CD4-positive, alpha-beta T cell treated with Interferon gamma for 1 hour (primary cell): ENCODE measurements at regions not wholly inside any gene's neighbourhood (a gene's known extent, or its start where the extent isn't known, plus 50 kb on each side); places are given as distances from the start of the nearest gene placed in this dataset.
"Not testable (repeated sequence)": the region's sequence is repeated elsewhere in the genome, so short reads cannot be mapped to it uniquely, and the experiment has no call there.

Source experiments
- DNase-seq: peaks from one replicate; pipeline ENCODE4 v3.0.0-alpha.2; 2020

DNA sequence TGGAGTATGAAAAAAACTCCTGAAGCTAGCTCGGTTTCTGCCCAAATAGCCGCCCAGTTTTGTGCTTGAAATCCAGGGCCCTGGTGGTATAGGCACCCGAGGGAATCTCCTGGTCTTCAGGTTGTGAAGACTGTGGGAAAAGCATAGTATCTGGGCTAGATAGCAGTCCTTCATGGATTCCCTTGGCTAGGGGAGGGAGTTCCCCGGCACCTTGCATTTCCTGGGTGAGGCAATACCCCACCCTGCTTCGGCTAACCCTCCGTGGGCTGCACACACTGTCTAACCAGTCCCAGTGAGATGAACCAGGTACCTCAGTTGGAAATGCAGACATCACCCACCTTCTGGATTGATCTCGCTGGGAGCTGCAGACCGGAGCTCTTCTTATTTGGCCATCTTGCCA lies 184.5 kb upstream of the SLC35B3 start:
- DNase-seq: no peak

DNA sequence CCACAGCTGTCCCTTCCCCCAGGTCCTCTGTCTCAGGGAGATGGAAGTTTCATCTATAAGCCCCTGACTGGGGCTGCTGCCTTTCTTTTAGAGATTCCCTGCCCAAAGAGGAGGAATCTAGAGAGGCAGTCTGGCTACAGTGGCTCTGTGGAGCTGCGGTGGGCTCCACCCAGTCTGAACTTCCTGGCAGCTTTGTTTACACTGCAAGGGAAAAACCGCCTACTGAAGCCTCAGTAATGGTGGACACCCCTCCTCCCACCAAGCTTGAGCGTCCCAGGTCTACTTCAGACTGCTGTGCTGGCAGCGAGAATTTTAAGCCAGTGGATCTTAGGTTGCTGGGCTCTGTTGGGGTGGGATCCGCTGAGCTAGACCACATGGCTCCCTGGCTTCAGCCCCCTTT lies 184.1 kb upstream of the SLC35B3 start:
- not testable (repeated sequence) for DNase-seq

DNA sequence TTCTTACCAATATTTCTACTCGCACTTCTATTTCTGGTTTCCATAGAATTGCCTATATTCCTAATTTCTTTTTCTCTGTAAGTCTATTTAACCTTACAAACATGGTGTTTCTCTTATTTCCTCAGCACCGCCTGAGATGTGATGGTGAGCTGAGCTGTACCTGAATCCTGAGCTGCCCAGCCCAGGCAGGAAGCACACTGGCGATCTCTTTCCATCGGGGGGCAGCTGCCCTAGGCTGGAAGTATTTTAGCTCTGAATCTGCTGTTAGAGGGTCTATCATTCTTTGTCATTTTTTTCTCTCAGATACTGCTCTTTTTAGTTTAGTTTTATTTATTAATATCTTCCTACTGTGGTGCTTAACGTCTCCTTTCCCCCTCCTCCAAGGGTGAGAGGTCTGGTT lies 173.4 kb upstream of the SLC35B3 start:
- no peak for DNase-seq

DNA sequence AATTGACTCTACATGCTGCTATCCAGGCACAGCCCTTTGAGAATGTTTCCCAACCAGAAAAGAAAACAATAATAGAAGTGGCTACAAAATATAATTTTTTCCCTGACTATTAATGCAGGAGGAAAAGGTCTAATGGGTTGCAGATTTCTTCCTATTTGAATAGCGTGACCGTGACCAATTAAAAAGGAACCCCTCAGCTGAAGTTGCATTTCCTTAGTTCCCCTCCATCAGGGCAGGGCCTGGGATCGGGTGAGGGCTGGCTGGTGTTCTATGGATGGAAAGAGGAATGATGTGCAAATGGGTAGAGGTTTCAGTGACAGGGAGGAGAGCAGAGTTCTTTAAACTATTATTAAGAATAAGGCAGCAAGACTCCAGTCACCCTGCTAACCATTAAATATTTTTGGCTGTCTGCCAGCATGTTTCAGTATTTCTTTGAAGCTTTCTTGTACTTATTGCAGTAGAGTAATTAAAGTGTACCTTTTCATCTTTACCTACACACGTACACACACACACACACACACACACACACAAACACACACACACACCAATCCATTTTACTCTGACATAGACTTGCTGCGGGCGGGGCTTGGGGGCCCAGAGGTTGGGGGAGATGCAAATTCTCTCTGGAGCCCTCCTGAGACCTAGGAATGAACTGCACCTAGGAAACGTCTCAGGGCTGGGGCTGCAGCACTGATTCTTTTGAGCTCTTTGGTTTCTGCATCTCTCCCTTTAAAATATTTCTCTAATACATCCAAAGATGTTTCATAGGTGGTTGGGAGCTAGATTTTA lies 154.8 kb upstream of the SLC35B3 start:
- DNase-seq: no peak

GRCh38 chr6:8588176-8588575 lies 152.8 kb upstream of the SLC35B3 start:
- DNase-seq: no peak

- no peak for DNase-seq
Measured at GRCh38 chr6:8583291-8583690, 147.9 kb upstream of the SLC35B3 start.

- DNase-seq: no peak
Measured at GRCh38 chr6:8579372-8579771, 144.0 kb upstream of the SLC35B3 start.

- no peak for DNase-seq
Measured at GRCh38 chr6:8578006-8578405, 142.7 kb upstream of the SLC35B3 start.

- no peak for DNase-seq
Measured at GRCh38 chr6:8574749-8575468, 139.6 kb upstream of the SLC35B3 start.

DNA sequence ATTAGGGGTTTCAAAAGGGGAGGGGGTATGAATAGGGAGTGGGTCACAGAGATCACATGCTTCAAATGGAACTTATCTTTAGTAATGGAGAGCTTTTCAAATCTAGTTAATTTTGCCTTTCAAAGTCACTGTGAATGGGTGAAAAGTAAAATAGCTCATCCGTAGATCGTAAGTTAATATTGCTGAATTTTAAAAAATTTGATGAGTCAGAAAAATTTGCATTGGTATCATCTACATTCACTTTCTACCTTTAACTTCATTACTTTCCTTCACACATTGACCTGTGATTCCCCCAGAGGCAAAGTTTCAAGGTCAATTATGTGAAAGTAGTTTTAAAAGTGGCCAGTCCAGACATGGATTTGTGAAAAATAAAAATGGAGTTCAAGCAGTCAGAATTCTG lies 139.0 kb upstream of the SLC35B3 start:
- no peak for DNase-seq

DNA sequence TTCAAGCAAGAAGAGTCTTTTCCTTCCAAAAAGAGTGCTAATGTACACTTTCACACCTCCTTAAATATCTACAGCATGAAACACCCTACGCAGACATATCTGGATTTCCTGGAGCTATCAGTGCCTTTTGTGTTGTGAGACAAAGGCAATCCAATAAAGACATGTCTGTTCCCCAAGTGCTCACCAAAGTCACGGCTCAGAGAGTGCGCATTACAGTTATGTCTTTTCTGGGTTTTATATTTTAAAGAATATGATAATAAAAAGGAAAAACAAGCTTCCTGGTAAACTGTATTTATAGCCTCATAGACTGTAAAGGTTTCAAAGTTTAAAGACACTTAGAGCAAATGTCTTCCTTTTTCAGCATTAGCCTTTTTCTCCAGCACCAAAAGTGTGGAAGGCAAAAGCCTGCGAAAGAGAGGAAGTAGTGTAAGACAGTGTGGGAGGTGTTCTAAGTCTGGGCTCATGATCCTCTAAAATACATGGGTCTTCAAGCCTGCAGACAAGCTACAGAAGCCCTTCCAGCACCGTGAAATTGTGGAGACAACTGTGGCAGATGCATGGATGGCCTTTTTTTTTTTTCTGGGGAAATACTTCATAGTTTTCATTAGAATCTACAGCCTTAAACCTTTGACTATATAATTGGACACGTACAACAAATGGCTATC lies 135.0 kb upstream of the SLC35B3 start:
- no peak for DNase-seq

GRCh38 chr6:8562125-8562524 lies 126.8 kb upstream of the SLC35B3 start:
- DNase-seq: no peak

DNA sequence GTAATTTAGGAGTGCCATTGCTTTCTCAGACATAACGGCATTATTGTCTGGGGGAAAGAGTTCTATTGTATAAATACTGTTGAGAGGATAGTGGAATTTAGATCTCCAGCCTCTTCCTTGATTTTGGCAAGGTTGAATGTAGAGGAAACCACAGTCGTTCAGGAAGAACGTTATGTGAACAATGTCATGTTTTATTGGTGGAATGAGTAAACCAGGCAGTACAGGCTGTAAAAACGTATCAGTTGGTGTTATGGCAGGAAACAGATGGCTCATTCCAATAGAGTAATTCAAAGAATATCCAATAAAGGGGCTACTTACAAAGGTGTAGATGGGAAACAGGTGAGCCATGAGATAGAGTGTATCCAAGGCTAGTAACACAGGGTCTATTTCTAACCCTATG lies 123.6 kb upstream of the SLC35B3 start:
- DNase-seq: no peak

GRCh38 chr6:8557014-8557748 lies 121.8 kb upstream of the SLC35B3 start:
- no peak for DNase-seq

GRCh38 chr6:8556370-8557013 lies 121.1 kb upstream of the SLC35B3 start:
- no peak for DNase-seq

GRCh38 chr6:8551993-8552392 lies 116.6 kb upstream of the SLC35B3 start:
- DNase-seq: no peak

GRCh38 chr6:8551386-8551785 lies 116.0 kb upstream of the SLC35B3 start:
- no peak for DNase-seq

DNA sequence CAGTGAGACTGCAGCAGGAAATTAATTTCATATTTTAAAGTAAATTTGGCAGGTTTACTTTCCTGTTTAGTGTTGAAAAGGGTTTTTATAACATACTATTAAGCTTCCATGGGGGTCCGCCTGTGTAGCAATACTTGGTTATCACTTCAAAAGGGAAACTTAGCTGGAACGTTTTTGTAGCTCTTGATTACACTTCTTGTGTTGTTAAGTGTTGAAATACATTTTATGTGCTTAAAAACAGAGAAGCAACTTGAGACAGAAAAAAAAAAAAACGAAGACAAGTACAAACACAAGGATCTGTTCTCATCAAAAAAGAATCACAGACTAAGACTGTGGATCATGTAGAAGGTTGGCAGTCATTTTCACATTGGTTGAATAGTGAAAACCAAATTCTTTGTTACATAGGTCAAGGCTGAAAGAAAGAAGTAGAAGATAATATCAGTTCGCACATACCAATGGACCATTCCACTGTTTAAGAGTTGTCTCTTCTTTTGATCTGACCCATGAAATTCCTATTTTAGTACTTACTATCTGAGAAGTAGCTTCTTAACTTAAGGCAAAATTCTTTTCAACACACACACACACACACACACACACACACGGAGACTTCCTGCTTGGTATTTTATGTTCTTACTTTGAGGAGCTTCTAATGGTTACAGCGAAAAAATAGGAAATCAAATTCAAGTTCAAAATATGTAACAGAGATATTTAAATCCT lies 113.9 kb upstream of the SLC35B3 start:
- DNase-seq: no peak

DNA sequence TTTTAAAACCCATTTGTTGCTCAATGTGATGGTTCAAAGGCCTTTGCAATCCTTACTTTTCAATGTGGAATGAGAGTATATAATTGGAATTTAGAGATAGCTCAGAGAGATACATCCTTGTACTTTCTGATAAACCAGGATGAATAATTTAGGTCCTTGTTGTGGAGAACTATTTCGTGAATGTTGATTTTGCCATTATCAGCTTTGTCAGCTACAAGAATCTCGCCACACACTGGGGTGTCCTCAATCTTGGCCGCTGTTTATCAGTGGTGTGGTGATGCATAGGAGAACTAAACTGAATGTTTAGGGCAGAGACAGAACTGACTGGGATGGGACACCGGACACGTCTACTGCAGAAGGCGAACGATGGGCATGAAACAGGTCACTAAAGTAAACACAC lies 111.2 kb upstream of the SLC35B3 start:
- DNase-seq: no peak

DNA sequence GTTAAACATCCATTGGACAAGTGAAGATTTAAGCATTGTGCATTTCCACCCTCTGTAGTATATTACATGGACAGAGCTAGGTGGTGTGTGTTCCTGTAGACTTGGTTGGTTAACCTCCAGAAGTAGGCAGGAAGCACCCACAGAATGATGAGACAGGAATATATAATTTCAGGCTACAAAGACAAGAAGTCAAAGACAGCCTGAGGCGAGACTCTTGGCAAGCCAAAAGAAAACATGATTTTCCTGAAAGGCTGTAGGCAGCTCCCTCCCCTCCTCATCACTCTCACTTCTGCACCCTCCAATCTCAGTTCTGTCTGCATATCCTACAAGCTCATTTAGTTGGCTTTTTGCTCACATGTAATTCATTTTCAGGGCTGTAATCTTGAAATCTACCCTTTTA lies 110.0 kb upstream of the SLC35B3 start:
- DNase-seq: no peak

- DNase-seq: no peak
Measured at GRCh38 chr6:8543714-8544113, 108.4 kb upstream of the SLC35B3 start.

GRCh38 chr6:8539453-8539852 lies 104.1 kb upstream of the SLC35B3 start:
- no peak for DNase-seq
